GM12878 (cell line): ENCODE measurements at regions not wholly inside any gene's neighbourhood (a gene's known extent, or its start where the extent isn't known, plus 50 kb on each side); places are given as distances from the start of the nearest gene placed in this dataset.

ENCODE experiments used
- ATAC-seq: fragments of 200-7000 bp; cut with Tn5 transposase; 3 replicates; pipeline ENCODE4 v1.9.1; 2020; ENCODE audit warnings: mild to moderate bottlenecking, moderate library complexity
- BruUV-seq: library from RNA; stranded (reverse); fragments of 400-500 nt; replicated peaks from 2 replicates; lab custom pipeline; 2021; lab: Mats Ljungman, UMichigan
- CTCF ChIA-PET: fragments of 300-600 bp; sonication (Branson Sonifier 250); formaldehyde crosslinking; extraction: SDS; loops from one replicate; lab custom pipeline; 2021; ENCODE audit warnings: inconsistent platforms; lab: Yijun Ruan, JAX
- POLR2A ChIA-PET: fragments of 350-600 bp; formaldehyde crosslinking; extraction: SDS; loops from one replicate; lab custom pipeline; 2021; ENCODE audit warnings: inconsistent platforms; lab: Charles Lee
- RAD21 ChIA-PET: fragments of 300-600 bp; sonication (Branson Sonifier 250); formaldehyde crosslinking; loops from one replicate; lab custom pipeline; 2023; ENCODE audit warnings: antibody characterized with exemption; ENCODE audit not compliant: unreplicated experiment; lab: Charles Lee
- SMC1A ChIA-PET: fragments of 300-600 bp; sonication (Branson Sonifier 250); formaldehyde crosslinking; loops from one replicate; lab custom pipeline; 2023; ENCODE audit not compliant: unreplicated experiment, uncharacterized antibody; lab: Charles Lee
- DNase-seq: peaks from one replicate; pipeline ENCODE4 v3.0.0-alpha.2; 2011; ENCODE audit warnings: low read depth, low spot score
- FAIRE-seq: peaks from 3 replicates; lab custom pipeline; 2011; peaks lifted over from hg19 to GRCh38; lab: Jason Lieb, UNC
- H2AFZ ChIP-seq: 2 replicates; pipeline ENCODE4 v1.6.0; 2011; ENCODE audit warnings: low read depth, low read length, control low read depth; ENCODE audit not compliant: control insufficient read depth
- H3K27ac ChIP-seq: 2 replicates; pipeline ENCODE4 v1.5.1; 2011; ENCODE audit warnings: control low read depth; ENCODE audit not compliant: control insufficient read depth, insufficient read depth
- H3K27me3 ChIP-seq, 2 experiments: replicated peaks in 1 of 2; 2 replicates each; pipeline versions ENCODE4 v1.6.0 to v1.6.1; 2011; ENCODE audit warnings: low read length in 1 of 2; ENCODE audit not compliant: control insufficient read depth in 2 of 2, insufficient read depth in 2 of 2
- H3K36me3 ChIP-seq, 2 experiments: 2 replicates each; pipeline ENCODE4 v1.5.1; 2011; ENCODE audit warnings: low read length in 1 of 2; ENCODE audit not compliant: control insufficient read depth in 2 of 2, insufficient read depth in 2 of 2
- H3K4me1 ChIP-seq: 2 replicates; pipeline ENCODE4 v1.6.1; 2011; ENCODE audit warnings: mild to moderate bottlenecking, low read length, moderate library complexity, mixed read lengths; ENCODE audit not compliant: control insufficient read depth, insufficient read depth
- H3K4me2 ChIP-seq: 2 replicates; pipeline ENCODE4 v1.6.0; 2011; ENCODE audit warnings: control low read depth; ENCODE audit not compliant: control insufficient read depth, insufficient read depth
- H3K4me3 ChIP-seq: fragments of 200-600 bp; sonication (generic); 2 replicates; pipeline ENCODE4 v1.5.1; 2016
- H3K79me2 ChIP-seq: 2 replicates; pipeline ENCODE4 v1.6.0; 2011; ENCODE audit warnings: low read length; ENCODE audit not compliant: control insufficient read depth, insufficient read depth
- H3K9ac ChIP-seq: 2 replicates; pipeline ENCODE4 v1.8.0; 2011; ENCODE audit warnings: low read length, control low read depth, mixed read lengths; ENCODE audit not compliant: control insufficient read depth, insufficient read depth
- H3K9me3 ChIP-seq: replicated peaks from 3 replicates; pipeline ENCODE4 v1.5.1; 2011; ENCODE audit warnings: mild to moderate bottlenecking, low read length; ENCODE audit not compliant: control insufficient read depth, insufficient read depth
- H4K20me1 ChIP-seq: 2 replicates; pipeline ENCODE4 v1.6.0; 2011; ENCODE audit not compliant: control insufficient read depth, insufficient read depth
- BCL3 ChIP-seq: IDR thresholded peaks from 2 replicates; pipeline ENCODE4 v1.6.1; 2011; ENCODE audit warnings: borderline replicate concordance, low read depth, mild to moderate bottlenecking, moderate library complexity, low read length; ENCODE audit not compliant: insufficient read depth, poor library complexity, severe bottlenecking
- CREM ChIP-seq: IDR thresholded peaks from 2 replicates; pipeline ENCODE4 v1.6.1; 2014; ENCODE audit warnings: antibody characterized with exemption, low read depth
- DPF2 ChIP-seq: fragments of 450-650 bp; IDR thresholded peaks from 2 replicates; pipeline ENCODE4 v1.6.1; 2017; ENCODE audit warnings: mild to moderate bottlenecking
- HDAC6 ChIP-seq: fragments of 200-600 bp; sonication (generic); IDR thresholded peaks from one replicate; pipeline ENCODE4 v1.8.0; 2017; ENCODE audit warnings: antibody characterized with exemption; ENCODE audit not compliant: unreplicated experiment
- JUND ChIP-seq: IDR thresholded peaks from 2 replicates; pipeline ENCODE4 v1.6.1; 2012; ENCODE audit warnings: low read depth, mild to moderate bottlenecking, low read length, improper control_type of control experiment, moderate library complexity
- KLF5 ChIP-seq: fragments of 450-650 bp; IDR thresholded peaks from 2 replicates; pipeline ENCODE4 v1.6.1; 2014; ENCODE audit warnings: mild to moderate bottlenecking; ENCODE audit not compliant: partially characterized antibody
- MEF2B ChIP-seq: fragments of 450-650 bp; IDR thresholded peaks from 2 replicates; pipeline ENCODE4 v1.6.1; 2018; ENCODE audit warnings: mild to moderate bottlenecking, moderate library complexity; ENCODE audit not compliant: partially characterized antibody, poor library complexity, severe bottlenecking
- NKRF ChIP-seq: fragments of 450-650 bp; conservative IDR thresholded peaks from 2 replicates; pipeline ENCODE4 v1.6.1; 2017; ENCODE audit warnings: mild to moderate bottlenecking, moderate library complexity
- NR2C1 ChIP-seq: fragments of 450-650 bp; IDR thresholded peaks from 2 replicates; pipeline ENCODE4 v1.6.1; 2017; ENCODE audit warnings: antibody characterized with exemption, mild to moderate bottlenecking, moderate library complexity
- POLR2AphosphoS5 ChIP-seq: IDR thresholded peaks from 2 replicates; pipeline ENCODE4 v1.6.1; 2011; ENCODE audit warnings: mild to moderate bottlenecking, low read length, inconsistent platforms
- RB1 ChIP-seq: fragments of 450-650 bp; formaldehyde crosslinking; IDR thresholded peaks from 2 replicates; pipeline ENCODE4 v1.6.1; 2017; ENCODE audit warnings: mild to moderate bottlenecking, borderline replicate concordance
- STAT1 ChIP-seq: fragments of 450-650 bp; conservative IDR thresholded peaks from 2 replicates; pipeline ENCODE4 v1.6.1; 2014; ENCODE audit warnings: antibody characterized with exemption, mild to moderate bottlenecking
- STAT3 ChIP-seq: IDR thresholded peaks from 2 replicates; pipeline ENCODE4 v1.6.1; 2011; ENCODE audit warnings: low read depth, low read length, improper control_type of control experiment
- SUPT20H ChIP-seq: IDR thresholded peaks from 2 replicates; pipeline ENCODE4 v1.6.1; 2011; ENCODE audit warnings: low read depth, mild to moderate bottlenecking, low read length, moderate library complexity, borderline replicate concordance; ENCODE audit not compliant: control insufficient read depth
- TBL1XR1 ChIP-seq: IDR thresholded peaks from 2 replicates; pipeline ENCODE4 v1.6.1; 2012; ENCODE audit warnings: low read depth, low read length, improper control_type of control experiment
- USF2 ChIP-seq: IDR thresholded peaks from 2 replicates; pipeline ENCODE4 v1.6.1; 2011; ENCODE audit warnings: low read depth, low read length, improper control_type of control experiment, borderline replicate concordance
- YBX1 ChIP-seq: fragments of 450-650 bp; IDR thresholded peaks from 2 replicates; pipeline ENCODE4 v1.6.1; 2016; ENCODE audit warnings: antibody characterized with exemption
- WGBS: methylation state at CpG from one replicate; pipeline ENCODE4 v1.1.6; 2016; ENCODE audit warnings: low lambda C conversion rate; ENCODE audit not compliant: insufficient replicate concordance, insufficient coverage; ENCODE audit errors: missing lambda C conversion rate; 5-methylcytosine and 5-hydroxymethylcytosine counted together
- in situ Hi-C: fragments of 300-500 bp; cut with MboI; formaldehyde crosslinking; loops from 9 replicates; pipeline ENCODE4 v1.14.3; 2018; ENCODE audit warnings: mixed read lengths
- intact Hi-C: fragments of 100-400 bp; cut with micrococcal nuclease; formaldehyde crosslinking; loops from one replicate; pipeline ENCODE4 v1.14.2; 2022; ENCODE audit not compliant: unreplicated experiment

DNA sequence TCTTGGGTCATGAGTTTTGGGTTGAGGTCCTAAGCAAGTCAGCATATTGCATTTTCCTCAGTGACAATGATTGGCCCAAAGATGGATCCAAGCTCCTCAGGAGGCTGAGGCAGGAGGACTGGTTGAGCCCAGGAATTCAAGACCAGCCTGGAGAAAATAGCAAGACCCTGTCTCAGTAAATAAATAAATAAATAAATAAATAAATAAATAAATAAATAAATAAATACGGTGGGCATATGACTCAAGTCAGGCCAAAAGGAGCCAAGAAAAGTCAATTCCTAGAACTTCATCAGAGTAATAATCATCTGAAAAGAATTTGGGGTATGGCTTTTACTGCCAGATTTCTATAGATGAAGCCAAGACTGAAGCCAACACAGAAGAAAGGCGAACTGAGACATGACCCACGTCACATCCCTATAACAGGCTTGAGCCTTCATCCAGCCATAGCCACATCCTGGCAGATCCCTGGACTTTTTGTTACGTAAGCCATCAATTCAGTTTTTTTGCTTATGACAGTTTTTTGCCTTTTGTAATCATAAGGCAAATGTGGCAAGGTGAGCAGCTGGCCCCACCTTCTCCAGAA lies 88.5 kb upstream of the NFASC start:
- no peak overlapping the region for H3K9ac ChIP-seq
- SMC1A ChIA-PET, result no interaction called here
- H3K4me2 ChIP-seq, result no peak overlapping the region
- peaks cover 0 to 2% of the 10 kb centered on the region in 2 experiments; a peak in 1 of 4 replicates for H3K27me3 ChIP-seq
- H3K79me2 ChIP-seq, result no peaks in the 10 kb centered on the region
- H3K4me3 ChIP-seq, result no peak overlapping the region
- BruUV-seq, result no TSS peak
- ATAC-seq (no peak), FAIRE-seq (no peak), DNase-seq (no peak)
- H3K36me3 ChIP-seq, result no peaks in the 10 kb centered on the region
- RAD21 ChIA-PET, result no interaction called here
- H3K9me3 ChIP-seq, result no peaks in the 10 kb centered on the region
- CTCF ChIA-PET, result interaction anchor here (0.8 to 2.0 kb wide), 3 partner anchors 10 to 25 kb away, joined by 3 to 5 read pairs (median 4); no protein-coding TSS in a partner anchor
- H3K27ac ChIP-seq, result no peak overlapping the region
- intact Hi-C loops, result no loop called here
- TF ChIP-seq RB1 (no peak), JUND (no peak), SUPT20H (no peak), HDAC6 (no peak), BCL3 (no peak), MEF2B (no peak), CREM (no peak), USF2 (no peak), POLR2AphosphoS5 (no peak), STAT3 (no peak), TBL1XR1 (no peak), KLF5 (no peak), STAT1 (no peak), DPF2 (no peak), NR2C1 (no peak), NKRF (no peak), YBX1 (no peak)
- POLR2A ChIA-PET, result no interaction called here
- no peak overlapping the region for H2AFZ ChIP-seq
- 17% methylated on average over 4 of the region's 4 CpGs for WGBS
- H4K20me1 ChIP-seq, result no peaks in the 10 kb centered on the region
- H3K4me1 ChIP-seq, result no peaks in the 10 kb centered on the region
- in situ Hi-C loops, result no loop called here
